Erythroblast (primary cell): ENCODE measurements at regions not wholly inside any gene's neighbourhood (a gene's known extent, or its start where the extent isn't known, plus 50 kb on each side); places are given as distances from the start of the nearest gene placed in this dataset.

Experiments
- GATA1 ChIP-seq: IDR thresholded peaks from 2 replicates; pipeline ENCODE4 v1.6.1; 2011; ENCODE audit warnings: low read depth, mild to moderate bottlenecking, control low read depth, low read length, moderate library complexity
- POLR2A ChIP-seq: IDR thresholded peaks from 2 replicates; pipeline ENCODE4 v1.6.1; 2011; ENCODE audit warnings: mild to moderate bottlenecking, low read length

DNA sequence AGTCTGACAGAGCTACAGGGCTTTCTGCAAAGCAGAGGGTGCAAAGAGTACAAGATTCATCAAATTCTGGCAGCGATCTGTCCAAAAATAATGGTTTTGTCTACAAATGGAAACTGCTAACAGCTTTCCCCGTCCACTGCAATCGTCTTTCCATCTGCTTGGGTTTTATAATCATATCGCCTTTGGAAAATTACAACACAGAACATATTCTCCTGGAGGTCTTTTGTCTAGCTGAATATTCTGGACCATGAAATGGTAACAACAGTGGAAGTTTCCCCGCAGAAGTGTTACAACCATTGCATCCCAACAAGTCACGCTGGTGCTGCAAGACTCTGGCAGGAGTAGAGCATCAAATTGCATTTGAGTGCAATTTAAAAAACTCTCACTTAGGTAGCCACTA is 101.2 kb upstream of the BOD1L1 start:
- TF ChIP-seq POLR2A (no peak), GATA1 (no peak)
